Keratinocyte (primary cell): ENCODE measurements at regions not wholly inside any gene's neighbourhood (a gene's known extent, or its start where the extent isn't known, plus 50 kb on each side); places are given as distances from the start of the nearest gene placed in this dataset.
"Not testable (repeated sequence)": the region's sequence is repeated elsewhere in the genome, so short reads cannot be mapped to it uniquely, and the experiment has no call there.

Experiments
- DNase-seq: peaks from one replicate; pipeline ENCODE4 v3.0.0-alpha.2; 2011; ENCODE audit warnings: low read depth, missing footprints, low spot score
- FAIRE-seq: peaks from 2 replicates; lab custom pipeline; 2011; peaks lifted over from hg19 to GRCh38; lab: Jason Lieb, UNC
- H2AFZ ChIP-seq: 2 replicates; pipeline ENCODE4 v1.6.0; 2012; ENCODE audit warnings: low read length, control low read depth, inconsistent platforms; ENCODE audit not compliant: control insufficient read depth
- H3K27ac ChIP-seq: 2 replicates; pipeline ENCODE4 v1.5.1; 2011; ENCODE audit warnings: low read length; ENCODE audit not compliant: control insufficient read depth, insufficient read depth
- H3K27me3 ChIP-seq: 3 replicates; pipeline ENCODE4 v1.6.0; 2011; ENCODE audit warnings: low read length; ENCODE audit not compliant: control insufficient read depth, insufficient read depth; ENCODE audit errors: extremely low read depth
- H3K36me3 ChIP-seq, 2 experiments: 2 replicates in 1 of 2; 3 replicates in 1 of 2; pipeline ENCODE4 v1.5.1; 2011; ENCODE audit warnings: low read length in 2 of 2, mild to moderate bottlenecking in 1 of 2; ENCODE audit not compliant: control insufficient read depth in 2 of 2, insufficient read depth in 2 of 2; ENCODE audit errors: extremely low read depth in 1 of 2
- H3K4me1 ChIP-seq: 3 replicates; pipeline ENCODE4 v1.5.1; 2011; ENCODE audit warnings: low read length; ENCODE audit not compliant: control insufficient read depth, insufficient read depth; ENCODE audit errors: extremely low read depth
- H3K4me2 ChIP-seq: 3 replicates; pipeline ENCODE4 v1.6.0; 2011; ENCODE audit warnings: low read depth, low read length; ENCODE audit not compliant: control insufficient read depth, insufficient read depth; ENCODE audit errors: extremely low read depth
- H3K4me3 ChIP-seq, 3 experiments: fragments of 200-600 bp in 1 of 3; sonication (generic) in 1 of 3; 2 replicates in 2 of 3; 3 replicates in 1 of 3; pipeline ENCODE4 v1.5.1; 2011 to 2016; ENCODE audit warnings: low read length in 3 of 3, mild to moderate bottlenecking in 3 of 3, control low read depth in 2 of 3, inconsistent platforms in 1 of 3, low read depth in 1 of 3, mixed read lengths in 1 of 3, mixed run types in 1 of 3, moderate library complexity in 1 of 3; ENCODE audit not compliant: control insufficient read depth in 2 of 3, insufficient read depth in 2 of 3; ENCODE audit errors: extremely low read depth in 1 of 3
- H3K79me2 ChIP-seq: 2 replicates; pipeline ENCODE4 v1.6.0; 2012; ENCODE audit warnings: low read length; ENCODE audit not compliant: control insufficient read depth, insufficient read depth
- H3K9ac ChIP-seq: 3 replicates; pipeline ENCODE4 v1.6.0; 2011; ENCODE audit warnings: low read length; ENCODE audit not compliant: control insufficient read depth, insufficient read depth; ENCODE audit errors: extremely low read depth
- H3K9me1 ChIP-seq: 3 replicates; pipeline ENCODE4 v1.6.0; 2011; ENCODE audit warnings: low read length; ENCODE audit not compliant: control insufficient read depth, insufficient read depth; ENCODE audit errors: extremely low read depth
- H3K9me3 ChIP-seq: 2 replicates; pipeline ENCODE4 v1.5.1; 2012; ENCODE audit warnings: low read depth, low read length; ENCODE audit not compliant: control insufficient read depth
- H4K20me1 ChIP-seq: 3 replicates; pipeline ENCODE4 v1.6.0; 2011; ENCODE audit warnings: low read length; ENCODE audit not compliant: control insufficient read depth, insufficient read depth; ENCODE audit errors: extremely low read depth
- EZH2 ChIP-seq: IDR thresholded peaks from one replicate; pipeline ENCODE4 v1.6.1; 2012; ENCODE audit warnings: inconsistent platforms, mild to moderate bottlenecking, low read length, moderate library complexity
- dilution Hi-C: fragments of 300-500 bp; cut with MboI; formaldehyde crosslinking; loops from one replicate; pipeline ENCODE4 v1.7.0; 2020; ENCODE audit warnings: low sequenced_read_pairs; ENCODE audit not compliant: extremely low pct_ligation_motif_present
- TF ChIP-seq, protein P1 (sequence below), 3 experiments: IDR thresholded peaks in 1 of 3; conservative IDR thresholded peaks in 1 of 3; optimal IDR thresholded peaks in 1 of 3; 2 replicates in 2 of 3; 3 replicates in 1 of 3; pipeline versions ENCODE3 to v1.5.1; 2011; ENCODE audit warnings: low read length in 3 of 3, mild to moderate bottlenecking in 3 of 3, moderate library complexity in 2 of 3, control low read depth in 1 of 3, inconsistent platforms in 1 of 3; ENCODE audit not compliant: insufficient read depth in 2 of 3; ENCODE audit errors: extremely low read depth in 1 of 3

DNA sequence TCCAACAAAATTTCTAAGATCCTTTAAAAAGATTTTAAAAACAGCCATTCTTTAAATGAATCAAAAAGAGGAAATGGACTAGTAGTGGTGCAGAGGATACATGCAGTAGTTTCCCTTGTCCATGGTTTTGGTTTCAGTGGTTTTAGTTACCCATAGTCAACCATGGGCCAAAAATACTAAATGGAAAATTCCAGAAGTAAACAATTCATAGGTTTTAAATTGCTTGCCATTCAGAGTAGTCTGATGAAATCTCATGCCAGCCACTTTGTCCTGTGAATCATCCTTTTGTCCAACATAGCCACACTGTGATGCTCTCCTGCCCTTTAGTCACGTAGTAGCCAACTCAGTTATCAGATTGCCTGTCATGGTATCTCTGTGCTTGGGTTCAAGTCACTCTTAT lies 286.1 kb downstream of the ANXA1 start:
- Histone ChIP-seq H3K4me2 (no peak overlapping the region), H3K9me3 (no peaks in the 10 kb centered on the region), H3K9me1 (no peaks in the 10 kb centered on the region), H3K36me3 (no peaks in the 10 kb centered on the region), H4K20me1 (no peaks in the 10 kb centered on the region), H3K9ac (no peak overlapping the region), H3K4me3 (no peak overlapping the region), H3K79me2 (no peaks in the 10 kb centered on the region), H3K27ac (no peak overlapping the region), H2AFZ (no peak overlapping the region), H3K27me3 (no peaks in the 10 kb centered on the region), H3K4me1 (no peaks in the 10 kb centered on the region)
- dilution Hi-C loops, result no loop called here
- TF ChIP-seq, protein P1, sequence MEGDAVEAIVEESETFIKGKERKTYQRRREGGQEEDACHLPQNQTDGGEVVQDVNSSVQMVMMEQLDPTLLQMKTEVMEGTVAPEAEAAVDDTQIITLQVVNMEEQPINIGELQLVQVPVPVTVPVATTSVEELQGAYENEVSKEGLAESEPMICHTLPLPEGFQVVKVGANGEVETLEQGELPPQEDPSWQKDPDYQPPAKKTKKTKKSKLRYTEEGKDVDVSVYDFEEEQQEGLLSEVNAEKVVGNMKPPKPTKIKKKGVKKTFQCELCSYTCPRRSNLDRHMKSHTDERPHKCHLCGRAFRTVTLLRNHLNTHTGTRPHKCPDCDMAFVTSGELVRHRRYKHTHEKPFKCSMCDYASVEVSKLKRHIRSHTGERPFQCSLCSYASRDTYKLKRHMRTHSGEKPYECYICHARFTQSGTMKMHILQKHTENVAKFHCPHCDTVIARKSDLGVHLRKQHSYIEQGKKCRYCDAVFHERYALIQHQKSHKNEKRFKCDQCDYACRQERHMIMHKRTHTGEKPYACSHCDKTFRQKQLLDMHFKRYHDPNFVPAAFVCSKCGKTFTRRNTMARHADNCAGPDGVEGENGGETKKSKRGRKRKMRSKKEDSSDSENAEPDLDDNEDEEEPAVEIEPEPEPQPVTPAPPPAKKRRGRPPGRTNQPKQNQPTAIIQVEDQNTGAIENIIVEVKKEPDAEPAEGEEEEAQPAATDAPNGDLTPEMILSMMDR (optimal IDR thresholded peaks at IDR 0.05 in 1 of 3, IDR thresholded peaks at IDR 0.05 in 1 of 3, conservative IDR thresholded peaks at IDR 0.05 in 1 of 3; ENCODE audit: extremely low read depth in 1 of 3, insufficient read depth in 2 of 3, low read length in 3 of 3), result no peak
- no peak for TF ChIP-seq EZH2
- no peak for FAIRE-seq
- DNase-seq, result no peak

DNA sequence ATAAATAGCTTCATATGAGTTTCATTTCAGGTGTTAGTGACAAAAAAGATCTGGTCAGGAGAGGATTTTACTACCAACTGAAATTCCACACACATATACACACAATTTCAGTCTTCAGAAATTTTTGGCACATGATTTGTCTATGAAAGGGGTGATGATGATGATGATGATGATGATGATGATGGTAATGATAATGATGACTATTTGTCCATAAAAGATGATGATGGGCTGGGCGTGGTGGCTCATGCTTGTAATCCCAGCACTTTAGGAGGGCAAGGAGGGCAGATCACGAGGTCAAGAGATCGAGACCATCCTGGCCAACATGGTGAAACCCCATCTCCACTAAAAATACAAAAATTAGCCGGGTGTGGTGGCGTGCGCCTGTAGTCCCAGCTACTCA lies 288.2 kb downstream of the ANXA1 start:
- DNase-seq, H3K4me2 ChIP-seq, H3K4me1 ChIP-seq, H3K9ac ChIP-seq, H3K27ac ChIP-seq, H3K9me3 ChIP-seq, H3K79me2 ChIP-seq, H3K4me3 ChIP-seq, H3K9me1 ChIP-seq, H2AFZ ChIP-seq, H4K20me1 ChIP-seq, H3K36me3 ChIP-seq, H3K27me3 ChIP-seq, dilution Hi-C loops, FAIRE-seq: not testable (repeated sequence)

GRCh38 chr9:73441223-73441622 lies 289.6 kb downstream of the ANXA1 start:
- Histone ChIP-seq H3K4me3 (no peak overlapping the region), H2AFZ (no peak overlapping the region), H4K20me1 (no peaks in the 10 kb centered on the region), H3K9me1 (no peaks in the 10 kb centered on the region), H3K27me3 (no peaks in the 10 kb centered on the region), H3K27ac (no peak overlapping the region), H3K4me1 (no peaks in the 10 kb centered on the region), H3K79me2 (no peaks in the 10 kb centered on the region), H3K9me3 (no peaks in the 10 kb centered on the region), H3K4me2 (no peak overlapping the region), H3K36me3 (no peaks in the 10 kb centered on the region), H3K9ac (no peak overlapping the region)
- TF ChIP-seq EZH2, result no peak
- TF ChIP-seq, protein P1 (optimal IDR thresholded peaks at IDR 0.05 in 1 of 3, IDR thresholded peaks at IDR 0.05 in 1 of 3, conservative IDR thresholded peaks at IDR 0.05 in 1 of 3; ENCODE audit: extremely low read depth in 1 of 3, insufficient read depth in 2 of 3, low read length in 3 of 3), result no peak
- DNase-seq (no peak), FAIRE-seq (no peak)
- dilution Hi-C loops, result no loop called here
